OCI-LY7 (cell line): ENCODE measurements at regions not wholly inside any gene's neighbourhood (a gene's known extent, or its start where the extent isn't known, plus 50 kb on each side); places are given as distances from the start of the nearest gene placed in this dataset.

ENCODE experiments used
- BruUV-seq: library from RNA; stranded (reverse); fragments of 400-500 nt; replicated peaks from 2 replicates; lab custom pipeline; 2021; lab: Mats Ljungman, UMichigan
- CTCF ChIA-PET: fragments of 300-600 bp; sonication (Branson Sonifier 250); formaldehyde crosslinking; loops from one replicate; lab custom pipeline; 2022; ENCODE audit warnings: antibody characterized with exemption; ENCODE audit not compliant: unreplicated experiment; lab: Charles Lee
- POLR2A ChIA-PET: fragments of 300-600 bp; sonication (Branson Sonifier 250); formaldehyde crosslinking; loops from one replicate; lab custom pipeline; 2022; ENCODE audit warnings: antibody characterized with exemption; lab: Charles Lee
- DNase-seq: peaks from one replicate; pipeline ENCODE4 v3.0.0-alpha.2; 2015; ENCODE audit warnings: low spot score
- H2AFZ ChIP-seq: fragments of 200-600 bp; sonication (generic), shearing (Covaris generic); 2 replicates; pipeline ENCODE4 v1.6.1; 2014; ENCODE audit warnings: mild to moderate bottlenecking, antibody characterized with exemption, low read length, moderate library complexity
- H3K27ac ChIP-seq: fragments of 200-600 bp; sonication (generic); 2 replicates; pipeline ENCODE4 v1.5.1; 2014; ENCODE audit warnings: mixed run types, low read depth, mild to moderate bottlenecking, moderate library complexity, low read length, inconsistent platforms; ENCODE audit not compliant: poor library complexity, severe bottlenecking
- H3K36me3 ChIP-seq: fragments of 200-600 bp; sonication (generic); 2 replicates; pipeline ENCODE4 v1.6.1; 2014; ENCODE audit warnings: mild to moderate bottlenecking, antibody characterized with exemption, low read length, moderate library complexity, mixed read lengths; ENCODE audit not compliant: insufficient read depth
- H3K4me1 ChIP-seq: fragments of 200-600 bp; sonication (generic); 2 replicates; pipeline ENCODE4 v1.5.1; 2014; ENCODE audit warnings: mild to moderate bottlenecking, low read length; ENCODE audit not compliant: insufficient read depth, poor library complexity, severe bottlenecking
- H3K4me2 ChIP-seq: fragments of 200-600 bp; sonication (generic); 2 replicates; pipeline ENCODE4 v1.6.1; 2014; ENCODE audit warnings: mild to moderate bottlenecking, low read length
- H3K4me3 ChIP-seq: fragments of 200-600 bp; sonication (generic); 2 replicates; pipeline ENCODE4 v1.5.1; 2014; ENCODE audit warnings: mild to moderate bottlenecking, low read depth, low read length; ENCODE audit not compliant: poor library complexity, severe bottlenecking
- H3K79me2 ChIP-seq: fragments of 200-600 bp; sonication (generic); 2 replicates; pipeline ENCODE4 v1.6.1; 2016; ENCODE audit warnings: low read depth, mild to moderate bottlenecking, low read length, moderate library complexity, mixed read lengths; ENCODE audit not compliant: insufficient read depth
- H3K9me2 ChIP-seq: fragments of 200-600 bp; sonication (generic); 2 replicates; pipeline ENCODE4 v1.6.1; 2016; ENCODE audit warnings: mild to moderate bottlenecking, low read length, mixed read lengths; ENCODE audit not compliant: insufficient read depth
- H3K9me3 ChIP-seq: fragments of 200-600 bp; sonication (generic); 2 replicates; pipeline ENCODE4 v1.6.1; 2014; ENCODE audit warnings: mild to moderate bottlenecking, mixed run types, low read length, mixed read lengths
- H4K20me1 ChIP-seq: fragments of 200-600 bp; sonication (generic); 2 replicates; pipeline ENCODE4 v1.6.1; 2014; ENCODE audit warnings: mild to moderate bottlenecking, antibody characterized with exemption, low read length, moderate library complexity, mixed read lengths; ENCODE audit not compliant: insufficient read depth
- EZH2phosphoT487 ChIP-seq: fragments of 200-600 bp; sonication (generic); IDR thresholded peaks from 2 replicates; pipeline ENCODE4 v1.6.1; 2018; ENCODE audit warnings: low read depth, borderline replicate concordance, mild to moderate bottlenecking, mixed run types, antibody characterized with exemption, low read length, moderate library complexity, mixed read lengths
- intact Hi-C: fragments of 100-400 bp; cut with micrococcal nuclease; formaldehyde crosslinking; loops from one replicate; pipeline ENCODE4 v1.10.0; 2022; ENCODE audit not compliant: unreplicated experiment
- TF ChIP-seq, protein P1 (sequence below): fragments of 200-600 bp; sonication (generic); conservative IDR thresholded peaks from 2 replicates; pipeline ENCODE4 v1.5.1; 2014; ENCODE audit warnings: mild to moderate bottlenecking, antibody characterized with exemption, low read length, moderate library complexity, mixed read lengths

DNA sequence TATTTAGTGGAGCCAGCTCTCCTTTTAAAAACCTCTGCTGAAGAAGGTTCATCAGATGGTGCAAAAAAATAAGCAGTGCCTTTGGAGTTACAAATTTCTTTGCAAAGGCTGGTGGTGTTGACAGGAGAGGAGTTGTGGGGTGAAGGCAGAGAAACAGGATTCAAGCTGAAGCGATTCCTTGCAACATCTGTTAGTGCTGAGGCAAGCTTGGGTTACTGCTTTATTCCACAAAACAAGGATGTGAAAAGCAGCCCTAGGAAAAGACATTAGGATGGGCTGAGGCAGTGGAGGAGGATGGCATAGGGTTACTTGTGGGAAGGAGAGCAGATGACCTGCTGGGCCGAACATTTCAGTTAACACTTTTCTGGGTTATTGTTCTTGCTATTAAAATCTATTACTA lies 390.7 kb downstream of the DLEU7 start:
- Histone ChIP-seq H3K9me3 (no peaks in the 10 kb centered on the region), H3K36me3 (no peaks in the 10 kb centered on the region), H3K4me2 (no peak overlapping the region), H3K9me2 (no peaks in the 10 kb centered on the region), H3K4me3 (no peak overlapping the region), H3K27ac (no peak overlapping the region), H2AFZ (no peak overlapping the region), H4K20me1 (no peaks in the 10 kb centered on the region), H3K4me1 (peaks cover 11% of the 10 kb centered on the region), H3K79me2 (no peaks in the 10 kb centered on the region)
- intact Hi-C loops = no loop called here
- DNase-seq = no peak
- no TSS peak for BruUV-seq
- TF ChIP-seq EZH2phosphoT487 = no peak
- TF ChIP-seq, protein P1, sequence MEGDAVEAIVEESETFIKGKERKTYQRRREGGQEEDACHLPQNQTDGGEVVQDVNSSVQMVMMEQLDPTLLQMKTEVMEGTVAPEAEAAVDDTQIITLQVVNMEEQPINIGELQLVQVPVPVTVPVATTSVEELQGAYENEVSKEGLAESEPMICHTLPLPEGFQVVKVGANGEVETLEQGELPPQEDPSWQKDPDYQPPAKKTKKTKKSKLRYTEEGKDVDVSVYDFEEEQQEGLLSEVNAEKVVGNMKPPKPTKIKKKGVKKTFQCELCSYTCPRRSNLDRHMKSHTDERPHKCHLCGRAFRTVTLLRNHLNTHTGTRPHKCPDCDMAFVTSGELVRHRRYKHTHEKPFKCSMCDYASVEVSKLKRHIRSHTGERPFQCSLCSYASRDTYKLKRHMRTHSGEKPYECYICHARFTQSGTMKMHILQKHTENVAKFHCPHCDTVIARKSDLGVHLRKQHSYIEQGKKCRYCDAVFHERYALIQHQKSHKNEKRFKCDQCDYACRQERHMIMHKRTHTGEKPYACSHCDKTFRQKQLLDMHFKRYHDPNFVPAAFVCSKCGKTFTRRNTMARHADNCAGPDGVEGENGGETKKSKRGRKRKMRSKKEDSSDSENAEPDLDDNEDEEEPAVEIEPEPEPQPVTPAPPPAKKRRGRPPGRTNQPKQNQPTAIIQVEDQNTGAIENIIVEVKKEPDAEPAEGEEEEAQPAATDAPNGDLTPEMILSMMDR = no peak
- ChIA-PET CTCF (no interaction called here), POLR2A (interaction anchor here (0.7 kb wide), 2 partner anchors 13 to 125 kb away, joined by 3 read pairs; no protein-coding TSS in a partner anchor)

DNA sequence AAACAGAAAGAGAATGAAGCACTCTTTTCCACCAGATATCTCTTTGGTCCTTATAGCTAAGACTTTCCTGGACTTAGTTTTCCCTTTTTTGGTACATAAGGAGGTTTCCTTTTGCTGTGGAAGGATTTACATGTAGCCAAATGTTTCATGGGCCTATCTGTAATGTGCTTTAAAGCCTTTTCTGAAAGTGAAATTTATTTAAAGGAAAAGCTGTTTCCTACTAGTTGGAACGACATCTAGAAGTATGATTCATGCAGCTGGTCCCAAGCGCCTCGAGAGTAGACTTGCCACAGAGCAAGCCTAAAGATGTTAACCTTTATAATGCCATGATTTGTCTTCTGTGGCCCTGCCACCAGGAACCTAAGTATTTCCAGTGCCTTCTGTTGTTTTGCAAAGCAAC lies 390.3 kb downstream of the DLEU7 start:
- BruUV-seq = no TSS peak
- Histone ChIP-seq H3K27ac (no peak overlapping the region), H3K36me3 (no peaks in the 10 kb centered on the region), H3K4me1 (peaks cover 15% of the 10 kb centered on the region), H3K79me2 (no peaks in the 10 kb centered on the region), H3K4me3 (no peak overlapping the region), H2AFZ (no peak overlapping the region), H4K20me1 (no peaks in the 10 kb centered on the region), H3K9me3 (no peaks in the 10 kb centered on the region), H3K4me2 (no peak overlapping the region), H3K9me2 (no peaks in the 10 kb centered on the region)
- POLR2A ChIA-PET = interaction anchor here (0.6 to 0.7 kb wide), 3 partner anchors 13 to 125 kb away, joined by 3 read pairs; no protein-coding TSS in a partner anchor
- TF ChIP-seq, protein P1 = no peak
- no peak for TF ChIP-seq EZH2phosphoT487
- intact Hi-C loops = no loop called here
- no peak for DNase-seq
- CTCF ChIA-PET = no interaction called here

DNA sequence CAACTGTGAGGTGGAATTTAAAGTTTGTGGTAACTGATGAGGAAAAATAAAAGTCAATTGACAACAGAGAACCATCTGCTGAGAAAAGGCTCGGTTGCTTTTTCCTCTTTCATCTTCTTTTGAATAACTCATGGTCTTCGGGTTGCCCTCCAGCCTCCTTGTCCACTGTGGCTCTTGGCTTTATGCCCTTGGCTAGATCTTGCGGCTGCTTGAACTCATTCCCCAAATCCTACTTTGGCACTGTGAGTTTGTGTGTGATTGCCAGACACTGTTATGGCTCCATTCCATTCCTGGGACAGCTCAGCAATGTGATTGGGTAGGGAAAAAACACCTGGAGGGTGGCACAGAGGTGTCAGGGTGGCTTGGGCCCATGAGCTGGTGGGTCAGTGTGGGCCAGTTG lies 387.4 kb downstream of the DLEU7 start:
- CTCF ChIA-PET = no interaction called here

More for the DNA sequence above, 387.4 kb downstream of the DLEU7 start:
- H3K4me2 ChIP-seq = no peak overlapping the region
- POLR2A ChIA-PET = interaction anchor here (2.5 kb wide), 1 partner anchor 12 kb away, joined by 7 read pairs; no protein-coding TSS in a partner anchor
- BruUV-seq = no TSS peak
- no peaks in the 10 kb centered on the region for H3K9me3 ChIP-seq
- H3K36me3 ChIP-seq = no peaks in the 10 kb centered on the region
- H3K4me1 ChIP-seq = peaks cover 17% of the 10 kb centered on the region
- H4K20me1 ChIP-seq = no peaks in the 10 kb centered on the region
- intact Hi-C loops = no loop called here
- H3K27ac ChIP-seq = no peak overlapping the region
- TF ChIP-seq EZH2phosphoT487 = no peak
- TF ChIP-seq, protein P1 = no peak
- H2AFZ ChIP-seq = no peak overlapping the region
- DNase-seq = no peak
- no peaks in the 10 kb centered on the region for H3K79me2 ChIP-seq
- no peaks in the 10 kb centered on the region for H3K9me2 ChIP-seq
- H3K4me3 ChIP-seq = no peak overlapping the region
